NB4 (cell line): ENCODE measurements at regions not wholly inside any gene's neighbourhood (a gene's known extent, or its start where the extent isn't known, plus 50 kb on each side); places are given as distances from the start of the nearest gene placed in this dataset.

Experiments used
- MYC ChIP-seq: IDR thresholded peaks from 2 replicates; pipeline ENCODE4 v1.6.1; 2011; ENCODE audit warnings: low read depth, low read length
- POLR2A ChIP-seq: IDR thresholded peaks from 2 replicates; pipeline ENCODE4 v1.6.1; 2011; ENCODE audit warnings: mild to moderate bottlenecking; ENCODE audit not compliant: insufficient read length; ENCODE audit errors: extremely low read depth
- TF ChIP-seq, protein P1 (sequence below): IDR thresholded peaks from one replicate; pipeline ENCODE4 v1.5.1; 2012; ENCODE audit warnings: low read depth, low read length
- TF ChIP-seq, protein P2 (sequence below): IDR thresholded peaks from 2 replicates; pipeline ENCODE4 v1.6.1; 2011; ENCODE audit warnings: low read depth, low read length

DNA sequence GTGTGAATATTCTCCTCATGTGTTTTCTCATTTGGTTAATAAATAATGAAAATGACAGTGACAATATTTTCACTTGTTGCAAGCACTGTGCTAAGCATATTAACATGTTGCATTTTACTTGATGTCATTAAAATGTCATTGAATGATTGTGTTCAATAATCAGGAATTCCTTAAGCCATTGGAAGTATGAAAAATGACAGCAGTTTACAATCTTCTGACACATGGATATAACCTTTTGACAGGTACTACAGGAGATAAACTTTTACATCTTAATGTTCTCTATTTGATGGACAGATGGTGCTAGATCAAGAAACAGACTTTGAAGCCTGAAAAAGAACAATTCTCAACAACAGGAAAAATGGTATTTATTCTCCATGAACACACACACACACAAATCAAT is 1138.3 kb downstream of the ROBO2 start:
- TF ChIP-seq, protein P1, sequence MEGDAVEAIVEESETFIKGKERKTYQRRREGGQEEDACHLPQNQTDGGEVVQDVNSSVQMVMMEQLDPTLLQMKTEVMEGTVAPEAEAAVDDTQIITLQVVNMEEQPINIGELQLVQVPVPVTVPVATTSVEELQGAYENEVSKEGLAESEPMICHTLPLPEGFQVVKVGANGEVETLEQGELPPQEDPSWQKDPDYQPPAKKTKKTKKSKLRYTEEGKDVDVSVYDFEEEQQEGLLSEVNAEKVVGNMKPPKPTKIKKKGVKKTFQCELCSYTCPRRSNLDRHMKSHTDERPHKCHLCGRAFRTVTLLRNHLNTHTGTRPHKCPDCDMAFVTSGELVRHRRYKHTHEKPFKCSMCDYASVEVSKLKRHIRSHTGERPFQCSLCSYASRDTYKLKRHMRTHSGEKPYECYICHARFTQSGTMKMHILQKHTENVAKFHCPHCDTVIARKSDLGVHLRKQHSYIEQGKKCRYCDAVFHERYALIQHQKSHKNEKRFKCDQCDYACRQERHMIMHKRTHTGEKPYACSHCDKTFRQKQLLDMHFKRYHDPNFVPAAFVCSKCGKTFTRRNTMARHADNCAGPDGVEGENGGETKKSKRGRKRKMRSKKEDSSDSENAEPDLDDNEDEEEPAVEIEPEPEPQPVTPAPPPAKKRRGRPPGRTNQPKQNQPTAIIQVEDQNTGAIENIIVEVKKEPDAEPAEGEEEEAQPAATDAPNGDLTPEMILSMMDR: no peak
- no peak for TF ChIP-seq MYC
- TF ChIP-seq, protein P2, sequence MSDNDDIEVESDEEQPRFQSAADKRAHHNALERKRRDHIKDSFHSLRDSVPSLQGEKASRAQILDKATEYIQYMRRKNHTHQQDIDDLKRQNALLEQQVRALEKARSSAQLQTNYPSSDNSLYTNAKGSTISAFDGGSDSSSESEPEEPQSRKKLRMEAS: no peak
- TF ChIP-seq POLR2A: no peak
